H1 (cell line): ENCODE measurements at regions not wholly inside any gene's neighbourhood (a gene's known extent, or its start where the extent isn't known, plus 50 kb on each side); places are given as distances from the start of the nearest gene placed in this dataset.
"Not testable (repeated sequence)": the region's sequence is repeated elsewhere in the genome, so short reads cannot be mapped to it uniquely, and the experiment has no call there.

Experiments used
- CEBPB ChIP-seq: IDR thresholded peaks from 2 replicates; pipeline ENCODE4 v1.6.1; 2012; ENCODE audit warnings: low read depth, low read length
- NRF1 ChIP-seq: IDR thresholded peaks from 2 replicates; pipeline ENCODE4 v1.6.1; 2011; ENCODE audit warnings: mild to moderate bottlenecking, low read depth, low read length, improper control_type of control experiment
- POLR2A ChIP-seq, 2 experiments: IDR thresholded peaks; 1 replicate in 1 of 2; 2 replicates in 1 of 2; pipeline ENCODE4 v1.6.1; 2011; ENCODE audit warnings: low read depth in 2 of 2, low read length in 2 of 2, mild to moderate bottlenecking in 2 of 2; ENCODE audit errors: control extremely low read depth in 1 of 2
- SAP30 ChIP-seq: fragments of 300-600 bp; sonication (generic); IDR thresholded peaks from 2 replicates; pipeline ENCODE4 v1.7.1; 2012; ENCODE audit warnings: low read length, moderate library complexity, mild to moderate bottlenecking, inconsistent platforms; ENCODE audit not compliant: insufficient read depth, insufficient replicate concordance
- TAF1 ChIP-seq: IDR thresholded peaks from 2 replicates; pipeline ENCODE4 v1.6.1; 2011; ENCODE audit warnings: mild to moderate bottlenecking, low read depth, low read length
- TF ChIP-seq, protein P1 (sequence below), 3 experiments: IDR thresholded peaks; 1 replicate in 2 of 3; 2 replicates in 1 of 3; pipeline versions ENCODE4 v1.5.1 to v1.6.1; 2011; ENCODE audit warnings: low read length in 3 of 3, mild to moderate bottlenecking in 3 of 3, inconsistent platforms in 2 of 3, low read depth in 1 of 3, moderate library complexity in 1 of 3; ENCODE audit not compliant: insufficient read depth in 1 of 3; ENCODE audit errors: control extremely low read depth in 1 of 3
- TF ChIP-seq, protein P2 (sequence below): IDR thresholded peaks from 2 replicates; pipeline ENCODE4 v1.6.1; 2011; ENCODE audit warnings: low read length, improper control_type of control experiment

GRCh38 chr7:28891876-28892234 is 66.3 kb downstream of the TRIL start:
- TF ChIP-seq TAF1; CEBPB; POLR2A (IDR thresholded peaks at IDR 0.05; ENCODE audit: control extremely low read depth in 1 of 2, low read depth in 2 of 2, low read length in 2 of 2); SAP30; NRF1: not testable (repeated sequence)
- TF ChIP-seq, protein P1, sequence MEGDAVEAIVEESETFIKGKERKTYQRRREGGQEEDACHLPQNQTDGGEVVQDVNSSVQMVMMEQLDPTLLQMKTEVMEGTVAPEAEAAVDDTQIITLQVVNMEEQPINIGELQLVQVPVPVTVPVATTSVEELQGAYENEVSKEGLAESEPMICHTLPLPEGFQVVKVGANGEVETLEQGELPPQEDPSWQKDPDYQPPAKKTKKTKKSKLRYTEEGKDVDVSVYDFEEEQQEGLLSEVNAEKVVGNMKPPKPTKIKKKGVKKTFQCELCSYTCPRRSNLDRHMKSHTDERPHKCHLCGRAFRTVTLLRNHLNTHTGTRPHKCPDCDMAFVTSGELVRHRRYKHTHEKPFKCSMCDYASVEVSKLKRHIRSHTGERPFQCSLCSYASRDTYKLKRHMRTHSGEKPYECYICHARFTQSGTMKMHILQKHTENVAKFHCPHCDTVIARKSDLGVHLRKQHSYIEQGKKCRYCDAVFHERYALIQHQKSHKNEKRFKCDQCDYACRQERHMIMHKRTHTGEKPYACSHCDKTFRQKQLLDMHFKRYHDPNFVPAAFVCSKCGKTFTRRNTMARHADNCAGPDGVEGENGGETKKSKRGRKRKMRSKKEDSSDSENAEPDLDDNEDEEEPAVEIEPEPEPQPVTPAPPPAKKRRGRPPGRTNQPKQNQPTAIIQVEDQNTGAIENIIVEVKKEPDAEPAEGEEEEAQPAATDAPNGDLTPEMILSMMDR (IDR thresholded peaks at IDR 0.05; ENCODE audit: control extremely low read depth in 1 of 3, insufficient read depth in 1 of 3, low read depth in 1 of 3, low read length in 3 of 3): not testable (repeated sequence)
- TF ChIP-seq, protein P2, sequence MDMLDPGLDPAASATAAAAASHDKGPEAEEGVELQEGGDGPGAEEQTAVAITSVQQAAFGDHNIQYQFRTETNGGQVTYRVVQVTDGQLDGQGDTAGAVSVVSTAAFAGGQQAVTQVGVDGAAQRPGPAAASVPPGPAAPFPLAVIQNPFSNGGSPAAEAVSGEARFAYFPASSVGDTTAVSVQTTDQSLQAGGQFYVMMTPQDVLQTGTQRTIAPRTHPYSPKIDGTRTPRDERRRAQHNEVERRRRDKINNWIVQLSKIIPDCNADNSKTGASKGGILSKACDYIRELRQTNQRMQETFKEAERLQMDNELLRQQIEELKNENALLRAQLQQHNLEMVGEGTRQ: not testable (repeated sequence)
